ENCODE measurements at regions not wholly inside any gene's neighbourhood (a gene's known extent, or its start where the extent isn't known, plus 50 kb on each side); places are given as distances from the start of the nearest gene placed in this dataset.
A peak's percentile ranks its signal among the peaks of the same experiment; 100 is the strongest.

GRCh38 chr2:143954844-143955243 lies 565.1 kb downstream of the ZEB2 start:
- ATAC-seq (ENCODE audit: low FRiP score in 2 of 2) (no peak), DNase-seq (no peak)
- no peak for TF ChIP-seq CTCF (IDR thresholded peaks at IDR 0.05)
- TF ChIP-seq POLR2A (IDR thresholded peaks at IDR 0.05) = no peak
- TF ChIP-seq EP300 (IDR thresholded peaks at IDR 0.05) = no peak
- no peak for TF ChIP-seq POLR2AphosphoS5 (IDR thresholded peaks at IDR 0.05)
- 89 to 90% methylated on average over 2 of the region's 2 CpGs for WGBS, 2 donors
- Histone ChIP-seq H3K27ac (peak overlapping the region in 2 of 4 donors; percentile 19 to 36), H3K27me3 (no peaks in the 10 kb centered on the region), H3K9me3 (no peaks in the 10 kb centered on the region), H3K4me1 (peaks cover 0 to 5% (median 2%) of the 10 kb centered on the region in 4 donors), H3K4me3 (no peak overlapping the region), H3K36me3 (no peaks in the 10 kb centered on the region)

GRCh38 chr2:143954186-143954585 lies 565.7 kb downstream of the ZEB2 start:
- no peaks in the 10 kb centered on the region for H3K9me3 ChIP-seq
- H3K4me1 ChIP-seq = peaks cover 0 to 5% (median 2%) of the 10 kb centered on the region in 4 donors
- DNase-seq (no peak), ATAC-seq (ENCODE audit: low FRiP score in 2 of 2) (no peak)
- no peaks in the 10 kb centered on the region for H3K36me3 ChIP-seq
- no peak overlapping the region for H3K27ac ChIP-seq
- no peaks in the 10 kb centered on the region for H3K27me3 ChIP-seq
- no peak overlapping the region for H3K4me3 ChIP-seq
- TF ChIP-seq POLR2A (IDR thresholded peaks at IDR 0.05) = no peak
- TF ChIP-seq POLR2AphosphoS5 (IDR thresholded peaks at IDR 0.05) = no peak
- TF ChIP-seq EP300 (IDR thresholded peaks at IDR 0.05) = no peak
- TF ChIP-seq CTCF (IDR thresholded peaks at IDR 0.05) = no peak
- WGBS, 2 donors = 75 to 78% methylated on average over 4 of the region's 4 CpGs

GRCh38 chr2:143953451-143954030 lies 566.4 kb downstream of the ZEB2 start:
- Histone ChIP-seq H3K27me3 (no peaks in the 10 kb centered on the region), H3K4me1 (peaks cover 0 to 5% (median 2%) of the 10 kb centered on the region in 4 donors), H3K27ac (peak overlapping the region in 1 of 4 donors; percentile 17), H3K4me3 (no peak overlapping the region), H3K36me3 (no peaks in the 10 kb centered on the region), H3K9me3 (no peaks in the 10 kb centered on the region)
- TF ChIP-seq POLR2AphosphoS5 (IDR thresholded peaks at IDR 0.05) = no peak
- no peak for TF ChIP-seq POLR2A (IDR thresholded peaks at IDR 0.05)
- TF ChIP-seq CTCF (IDR thresholded peaks at IDR 0.05) = no peak
- no peak for TF ChIP-seq EP300 (IDR thresholded peaks at IDR 0.05)
- 48 to 51% methylated on average over 2 of the region's 2 CpGs for WGBS, 2 donors
- ATAC-seq (ENCODE audit: low FRiP score in 2 of 2) (no peak), DNase-seq (no peak)

- no peak for ATAC-seq (ENCODE audit: low FRiP score in 2 of 2)
- H3K27ac ChIP-seq = peak overlapping the region in 1 of 4 donors; percentile 11
Observed at GRCh38 chr2:143952536-143952935, 567.4 kb downstream of the ZEB2 start.

More at GRCh38 chr2:143952536-143952935, 567.4 kb downstream of the ZEB2 start:
- Histone ChIP-seq H3K36me3 (no peaks in the 10 kb centered on the region), H3K4me3 (no peak overlapping the region), H3K27me3 (no peaks in the 10 kb centered on the region), H3K9me3 (no peaks in the 10 kb centered on the region), H3K4me1 (peaks cover 0 to 5% (median 2%) of the 10 kb centered on the region in 4 donors)
- TF ChIP-seq EP300 (IDR thresholded peaks at IDR 0.05) (no peak), CTCF (IDR thresholded peaks at IDR 0.05) (no peak), POLR2A (IDR thresholded peaks at IDR 0.05) (no peak), POLR2AphosphoS5 (IDR thresholded peaks at IDR 0.05) (no peak)
- no peak for DNase-seq
- WGBS, 2 donors = 79 to 83% methylated on average over 1 of the region's 1 CpG

All from upper lobe of left lung (tissue), 6 donors.